Breast epithelium (tissue), 4 donors: ENCODE measurements at regions not wholly inside any gene's neighbourhood (a gene's known extent, or its start where the extent isn't known, plus 50 kb on each side); places are given as distances from the start of the nearest gene placed in this dataset.

Experiments
- DNase-seq, 2 donors: peaks; one replicate each; pipeline ENCODE4 v3.0.0-alpha.2; 2019; ENCODE audit warnings: low spot score in 2 of 2
- H3K27ac ChIP-seq, 2 donors: fragments of 200-600 bp; sonication (generic) in 1 of 2; one replicate each; pipeline ENCODE4 v1.5.1; 2016 to 2019; ENCODE audit warnings: mild to moderate bottlenecking in 1 of 2
- H3K27me3 ChIP-seq, 2 donors: fragments of 200-600 bp; sonication (generic) in 1 of 2; one replicate each; pipeline versions ENCODE4 v1.5.1 to v1.6.0; 2017 to 2019; ENCODE audit warnings: control low read depth in 1 of 2, mild to moderate bottlenecking in 1 of 2
- H3K36me3 ChIP-seq: fragments of 200-600 bp; one replicate; pipeline ENCODE4 v1.5.1; 2019
- H3K4me1 ChIP-seq, 2 donors: fragments of 200-600 bp; sonication (generic); one replicate each; pipeline ENCODE4 v1.5.1; 2016 to 2019; ENCODE audit warnings: control low read depth in 1 of 2
- H3K4me3 ChIP-seq, 3 donors: fragments of 200-600 bp; sonication (generic); 1 replicate in 2 of 3; 2 replicates in 1 of 3; pipeline ENCODE4 v1.5.1; 2016 to 2019; ENCODE audit warnings: mild to moderate bottlenecking in 3 of 3, moderate library complexity in 2 of 3
- H3K9me3 ChIP-seq, 2 donors: fragments of 200-600 bp; sonication (generic) in 1 of 2; one replicate each; pipeline ENCODE4 v1.5.1; 2016 to 2019; ENCODE audit warnings: control low read depth in 1 of 2
- POLR2A ChIP-seq: fragments of 450-650 bp; IDR thresholded peaks from one replicate; pipeline ENCODE4 v1.6.1; 2016; ENCODE audit warnings: antibody characterized with exemption, mild to moderate bottlenecking, moderate library complexity
- POLR2AphosphoS5 ChIP-seq, 3 donors: sonication (generic); formaldehyde crosslinking; IDR thresholded peaks; one replicate each; pipeline ENCODE4 v1.6.1; 2017; ENCODE audit warnings: antibody characterized with exemption in 3 of 3
- intact Hi-C: fragments of 100-400 bp; cut with DNase I; formaldehyde crosslinking; loops from one replicate; pipeline ENCODE4 v1.15.1; 2023; ENCODE audit warnings: low total_unique reads
- TF ChIP-seq, protein P1 (sequence below), 3 donors: fragments of 450-650 bp; IDR thresholded peaks; one replicate each; pipeline ENCODE4 v1.5.1; 2016 to 2017; ENCODE audit warnings: antibody characterized with exemption in 3 of 3, mild to moderate bottlenecking in 3 of 3, moderate library complexity in 3 of 3

GRCh38 chr4:124904723-124905388 is 192.3 kb upstream of the ANKRD50 start:
- Histone ChIP-seq H3K4me3 (no peak overlapping the region), H3K4me1 (no peaks in the 10 kb centered on the region), H3K27me3 (no peaks in the 10 kb centered on the region), H3K9me3 (no peaks in the 10 kb centered on the region), H3K36me3 (no peaks in the 10 kb centered on the region), H3K27ac (no peak overlapping the region)
- TF ChIP-seq POLR2A, result no peak
- TF ChIP-seq, protein P1, sequence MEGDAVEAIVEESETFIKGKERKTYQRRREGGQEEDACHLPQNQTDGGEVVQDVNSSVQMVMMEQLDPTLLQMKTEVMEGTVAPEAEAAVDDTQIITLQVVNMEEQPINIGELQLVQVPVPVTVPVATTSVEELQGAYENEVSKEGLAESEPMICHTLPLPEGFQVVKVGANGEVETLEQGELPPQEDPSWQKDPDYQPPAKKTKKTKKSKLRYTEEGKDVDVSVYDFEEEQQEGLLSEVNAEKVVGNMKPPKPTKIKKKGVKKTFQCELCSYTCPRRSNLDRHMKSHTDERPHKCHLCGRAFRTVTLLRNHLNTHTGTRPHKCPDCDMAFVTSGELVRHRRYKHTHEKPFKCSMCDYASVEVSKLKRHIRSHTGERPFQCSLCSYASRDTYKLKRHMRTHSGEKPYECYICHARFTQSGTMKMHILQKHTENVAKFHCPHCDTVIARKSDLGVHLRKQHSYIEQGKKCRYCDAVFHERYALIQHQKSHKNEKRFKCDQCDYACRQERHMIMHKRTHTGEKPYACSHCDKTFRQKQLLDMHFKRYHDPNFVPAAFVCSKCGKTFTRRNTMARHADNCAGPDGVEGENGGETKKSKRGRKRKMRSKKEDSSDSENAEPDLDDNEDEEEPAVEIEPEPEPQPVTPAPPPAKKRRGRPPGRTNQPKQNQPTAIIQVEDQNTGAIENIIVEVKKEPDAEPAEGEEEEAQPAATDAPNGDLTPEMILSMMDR (IDR thresholded peaks at IDR 0.05), result no peak
- TF ChIP-seq POLR2AphosphoS5 (IDR thresholded peaks at IDR 0.05), result no peak
- intact Hi-C loops, result no loop called here
- no peak for DNase-seq

DNA sequence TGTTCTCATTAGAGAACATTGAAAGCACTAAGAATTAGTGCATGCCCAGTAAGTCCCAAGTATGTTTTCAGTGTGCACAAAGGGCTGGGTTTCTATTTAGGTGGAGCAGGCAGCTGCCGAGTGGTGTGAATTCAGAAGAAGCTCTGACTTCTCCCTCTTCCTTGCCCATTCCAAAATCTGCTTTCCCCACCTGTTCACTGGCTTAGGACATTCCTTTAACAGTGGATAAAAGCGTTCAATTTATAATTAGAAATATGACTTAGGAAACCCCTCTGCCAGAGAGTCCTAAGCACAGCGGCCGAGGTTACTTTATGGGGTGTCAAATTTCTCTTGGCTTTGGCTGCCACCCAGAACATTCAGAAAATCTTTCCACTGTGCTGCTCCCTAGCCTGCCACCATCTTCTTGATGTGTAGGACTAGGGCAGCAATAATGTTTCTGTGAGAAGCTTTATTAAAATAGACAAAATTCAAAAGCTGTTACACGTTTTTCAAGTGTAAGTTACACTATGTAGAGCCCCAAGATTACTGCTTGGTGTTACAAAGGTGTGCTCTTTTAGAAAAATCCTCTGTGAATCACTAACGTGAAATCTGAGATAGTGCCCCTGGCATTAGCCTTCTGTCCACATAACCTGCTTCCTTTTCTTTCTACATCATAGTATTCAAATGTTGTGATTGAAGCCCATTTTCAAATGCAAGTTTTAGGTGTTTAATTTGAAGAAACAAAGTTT is 191.6 kb upstream of the ANKRD50 start:
- H3K9me3 ChIP-seq, result no peaks in the 10 kb centered on the region
- peak overlapping the region; percentile 33 to 46 for H3K27ac ChIP-seq
- TF ChIP-seq POLR2AphosphoS5 (IDR thresholded peaks at IDR 0.05), result no peak
- TF ChIP-seq POLR2A, result no peak
- TF ChIP-seq, protein P1 (IDR thresholded peaks at IDR 0.05), result no peak
- no peaks in the 10 kb centered on the region for H3K36me3 ChIP-seq
- H3K4me1 ChIP-seq, result no peaks in the 10 kb centered on the region
- intact Hi-C loops, result no loop called here
- no peak for DNase-seq
- H3K4me3 ChIP-seq, result peak overlapping the region in 2 of 3 donors; percentile 23 to 57
- H3K27me3 ChIP-seq, result no peaks in the 10 kb centered on the region

DNA sequence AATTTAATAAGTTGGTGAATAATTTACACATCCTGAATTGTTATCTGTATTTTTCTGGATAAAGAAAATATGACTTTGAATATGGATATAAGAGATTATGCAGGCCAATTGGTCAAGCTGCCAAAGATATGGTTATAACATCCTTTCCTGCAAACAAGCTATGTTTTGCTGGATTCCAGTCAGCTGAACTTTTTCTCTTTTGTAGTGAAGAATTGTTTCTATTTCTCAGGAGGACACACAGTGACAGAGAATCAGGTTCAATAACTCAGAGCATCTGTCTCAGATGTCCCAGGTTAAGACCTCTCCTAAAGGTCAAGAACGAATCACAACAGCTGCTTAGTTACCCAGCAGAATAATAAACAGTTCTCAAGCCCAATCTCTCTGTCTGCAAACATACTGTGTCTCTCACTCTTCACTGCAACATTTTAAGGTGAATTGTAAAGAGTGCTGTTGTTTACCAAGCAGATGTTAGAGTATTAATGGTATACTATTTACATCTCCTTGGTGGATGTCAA is 189.5 kb upstream of the ANKRD50 start:
- DNase-seq, result no peak
- Histone ChIP-seq H3K27ac (no peak overlapping the region), H3K9me3 (no peaks in the 10 kb centered on the region), H3K4me3 (no peak overlapping the region), H3K27me3 (no peaks in the 10 kb centered on the region), H3K4me1 (no peaks in the 10 kb centered on the region), H3K36me3 (no peaks in the 10 kb centered on the region)
- intact Hi-C loops, result no loop called here
- TF ChIP-seq POLR2AphosphoS5 (IDR thresholded peaks at IDR 0.05), result no peak
- no peak for TF ChIP-seq POLR2A
- TF ChIP-seq, protein P1 (IDR thresholded peaks at IDR 0.05), result no peak

DNA sequence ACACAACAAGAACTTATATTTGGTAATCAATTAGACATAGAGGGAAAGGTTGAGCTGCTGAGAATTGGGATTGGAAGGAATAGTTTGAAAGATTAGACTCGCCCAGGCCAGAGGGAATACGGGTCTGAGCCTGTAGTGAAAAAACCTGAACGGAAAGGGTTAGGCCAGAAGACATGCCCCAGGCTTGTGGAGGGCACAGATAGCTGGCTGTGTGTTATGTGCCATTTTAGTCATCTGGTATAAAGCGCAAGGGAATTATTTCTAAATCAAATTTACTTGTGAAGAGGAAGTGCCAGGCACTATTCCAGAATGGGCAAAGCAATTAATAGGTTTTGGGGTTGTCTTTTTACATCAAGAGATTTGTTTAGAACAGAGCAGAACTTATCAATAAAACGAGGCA is 187.5 kb upstream of the ANKRD50 start:
- intact Hi-C loops, result no loop called here
- Histone ChIP-seq H3K36me3 (no peaks in the 10 kb centered on the region), H3K4me3 (no peak overlapping the region), H3K4me1 (no peaks in the 10 kb centered on the region), H3K9me3 (no peaks in the 10 kb centered on the region), H3K27ac (no peak overlapping the region), H3K27me3 (no peaks in the 10 kb centered on the region)
- DNase-seq, result no peak
- no peak for TF ChIP-seq POLR2A
- TF ChIP-seq, protein P1 (IDR thresholded peaks at IDR 0.05), result no peak

- intact Hi-C loops, result no loop called here
Observed at GRCh38 chr4:124890522-124890921, 178.0 kb upstream of the ANKRD50 start.

More at GRCh38 chr4:124890522-124890921, 178.0 kb upstream of the ANKRD50 start:
- Histone ChIP-seq H3K9me3 (no peaks in the 10 kb centered on the region), H3K27ac (no peak overlapping the region), H3K4me1 (no peaks in the 10 kb centered on the region), H3K27me3 (no peaks in the 10 kb centered on the region), H3K4me3 (no peak overlapping the region), H3K36me3 (no peaks in the 10 kb centered on the region)
- TF ChIP-seq POLR2A (no peak), POLR2AphosphoS5 (IDR thresholded peaks at IDR 0.05) (no peak)
- TF ChIP-seq, protein P1 (IDR thresholded peaks at IDR 0.05), result no peak
- DNase-seq, result no peak
